ENCODE measurements at regions not wholly inside any gene's neighbourhood (a gene's known extent, or its start where the extent isn't known, plus 50 kb on each side); places are given as distances from the start of the nearest gene placed in this dataset.

- TF ChIP-seq CTCF (IDR thresholded peaks at IDR 0.05 in 4 of 5, conservative IDR thresholded peaks at IDR 0.05 in 1 of 5) (no peak), POLR2A (IDR thresholded peaks at IDR 0.05) (no peak)
These were observed 514.1 kb upstream of the INTU start for GRCh38 chr4:127118681-127119080.
